DOHH2 (cell line): ENCODE measurements at regions not wholly inside any gene's neighbourhood (a gene's known extent, or its start where the extent isn't known, plus 50 kb on each side); places are given as distances from the start of the nearest gene placed in this dataset.

Experiments used
- EZH2phosphoT487 ChIP-seq: fragments of 200-600 bp; sonication (generic); IDR thresholded peaks from 2 replicates; pipeline ENCODE4 v1.6.1; 2017; ENCODE audit warnings: borderline replicate concordance, mild to moderate bottlenecking, antibody characterized with exemption, low read length, moderate library complexity, mixed read lengths
- TF ChIP-seq, protein P1 (sequence below): fragments of 200-600 bp; sonication (generic); IDR thresholded peaks from one replicate; pipeline ENCODE4 v1.5.1; 2014; ENCODE audit warnings: antibody characterized with exemption, mild to moderate bottlenecking, low read depth, low read length; ENCODE audit not compliant: poor library complexity, severe bottlenecking

DNA sequence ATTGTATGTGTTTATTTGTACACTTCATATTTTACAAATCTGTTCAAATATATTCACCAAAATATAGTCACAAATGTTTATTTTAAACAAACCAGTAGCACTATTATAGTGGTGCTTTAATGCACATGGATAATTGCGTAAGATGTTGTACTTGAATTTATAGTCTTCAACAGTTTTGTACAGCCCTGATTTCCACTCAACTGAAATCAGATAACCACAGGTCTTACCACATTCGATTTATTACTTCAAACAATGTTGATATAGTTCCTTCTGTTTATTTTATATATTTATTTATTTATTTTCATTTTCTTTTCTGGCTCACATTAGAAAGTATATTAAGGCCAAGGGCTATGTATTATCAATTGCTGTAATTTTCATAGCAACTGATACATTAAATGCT, 99.4 kb upstream of the ZNF804A start:
- TF ChIP-seq, protein P1, sequence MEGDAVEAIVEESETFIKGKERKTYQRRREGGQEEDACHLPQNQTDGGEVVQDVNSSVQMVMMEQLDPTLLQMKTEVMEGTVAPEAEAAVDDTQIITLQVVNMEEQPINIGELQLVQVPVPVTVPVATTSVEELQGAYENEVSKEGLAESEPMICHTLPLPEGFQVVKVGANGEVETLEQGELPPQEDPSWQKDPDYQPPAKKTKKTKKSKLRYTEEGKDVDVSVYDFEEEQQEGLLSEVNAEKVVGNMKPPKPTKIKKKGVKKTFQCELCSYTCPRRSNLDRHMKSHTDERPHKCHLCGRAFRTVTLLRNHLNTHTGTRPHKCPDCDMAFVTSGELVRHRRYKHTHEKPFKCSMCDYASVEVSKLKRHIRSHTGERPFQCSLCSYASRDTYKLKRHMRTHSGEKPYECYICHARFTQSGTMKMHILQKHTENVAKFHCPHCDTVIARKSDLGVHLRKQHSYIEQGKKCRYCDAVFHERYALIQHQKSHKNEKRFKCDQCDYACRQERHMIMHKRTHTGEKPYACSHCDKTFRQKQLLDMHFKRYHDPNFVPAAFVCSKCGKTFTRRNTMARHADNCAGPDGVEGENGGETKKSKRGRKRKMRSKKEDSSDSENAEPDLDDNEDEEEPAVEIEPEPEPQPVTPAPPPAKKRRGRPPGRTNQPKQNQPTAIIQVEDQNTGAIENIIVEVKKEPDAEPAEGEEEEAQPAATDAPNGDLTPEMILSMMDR, result no peak
- TF ChIP-seq EZH2phosphoT487, result no peak
